HEK293 (cell line): ENCODE measurements at regions not wholly inside any gene's neighbourhood (a gene's known extent, or its start where the extent isn't known, plus 50 kb on each side); places are given as distances from the start of the nearest gene placed in this dataset.

Experiments used
- CTCF ChIA-PET: fragments of 350-600 bp; formaldehyde crosslinking; extraction: SDS; loops from one replicate; lab custom pipeline; 2021; ENCODE audit warnings: antibody characterized with exemption; lab: Yijun Ruan, JAX
- POLR2A ChIA-PET: fragments of 300-600 bp; formaldehyde crosslinking; extraction: SDS; loops from one replicate; lab custom pipeline; 2020; ENCODE audit warnings: antibody characterized with exemption, inconsistent platforms; lab: Yijun Ruan, JAX
- H3K27ac ChIP-seq: fragments of 200-500 bp; sonication (Bioruptor generic); 2 replicates; pipeline ENCODE4 v1.5.1; 2014; ENCODE audit warnings: low read depth, low read length, control low read depth, inconsistent platforms; ENCODE audit errors: extremely low read depth
- H3K36me3 ChIP-seq, 2 experiments: fragments of 200-500 bp in 1 of 2; sonication (Bioruptor generic) in 1 of 2; 1 replicate in 1 of 2; 2 replicates in 1 of 2; pipeline ENCODE4 v1.5.1; 2014 to 2017; ENCODE audit warnings: inconsistent platforms in 2 of 2, low read length in 2 of 2; ENCODE audit not compliant: control insufficient read depth in 2 of 2, insufficient read depth in 1 of 2
- H3K4me1 ChIP-seq: fragments of 200-500 bp; sonication (Bioruptor generic); 2 replicates; pipeline ENCODE4 v1.5.1; 2014; ENCODE audit warnings: mild to moderate bottlenecking, low read length, inconsistent platforms; ENCODE audit not compliant: control insufficient read depth, insufficient read depth
- H3K4me3 ChIP-seq: 2 replicates; pipeline ENCODE4 v1.5.1; 2011; ENCODE audit warnings: low read depth, mild to moderate bottlenecking, control low read depth, low read length, moderate library complexity
- H3K9me3 ChIP-seq: fragments of 200-500 bp; sonication (Bioruptor generic); 2 replicates; pipeline ENCODE4 v1.5.1; 2014; ENCODE audit warnings: low read depth, low read length, inconsistent platforms; ENCODE audit not compliant: control insufficient read depth, insufficient read depth
- EGR2 ChIP-seq: fragments of 450-650 bp; formaldehyde crosslinking; IDR thresholded peaks from 2 replicates; pipeline ENCODE4 v1.5.1; 2016; ENCODE audit warnings: low read depth, missing biosample characterization, missing genetic modification characterization
- GLI2 ChIP-seq: fragments of 450-650 bp; formaldehyde crosslinking; IDR thresholded peaks from 2 replicates; pipeline ENCODE4; 2017; ENCODE audit warnings: missing biosample characterization, missing genetic modification characterization, low read depth, borderline replicate concordance
- SCRT2 ChIP-seq: fragments of 450-650 bp; formaldehyde crosslinking; IDR thresholded peaks from 2 replicates; pipeline ENCODE4 v1.5.1; 2016; ENCODE audit warnings: missing biosample characterization, missing genetic modification characterization
- TCF7L2 ChIP-seq: IDR thresholded peaks from 2 replicates; pipeline ENCODE4 v1.6.1; 2011; ENCODE audit warnings: low read depth, mild to moderate bottlenecking, inconsistent platforms, low read length, moderate library complexity, borderline replicate concordance
- YY2 ChIP-seq: fragments of 450-650 bp; formaldehyde crosslinking; IDR thresholded peaks from 2 replicates; pipeline ENCODE4 v1.5.1; 2016; ENCODE audit warnings: missing biosample characterization, missing genetic modification characterization
- ZBTB7A ChIP-seq: fragments of 450-650 bp; formaldehyde crosslinking; IDR thresholded peaks from 2 replicates; pipeline ENCODE4 v1.5.1; 2016; ENCODE audit warnings: low read depth, missing biosample characterization, missing genetic modification characterization
- ZFHX2 ChIP-seq: fragments of 450-650 bp; formaldehyde crosslinking; conservative IDR thresholded peaks from 2 replicates; pipeline ENCODE4 v1.5.1; 2016; ENCODE audit warnings: missing biosample characterization, missing genetic modification characterization
- ZNF146 ChIP-seq: fragments of 450-650 bp; formaldehyde crosslinking; IDR thresholded peaks from 2 replicates; pipeline ENCODE4 v1.5.1; 2016; ENCODE audit warnings: missing biosample characterization, missing genetic modification characterization
- ZNF169 ChIP-seq: fragments of 450-650 bp; formaldehyde crosslinking; IDR thresholded peaks from 2 replicates; pipeline ENCODE4 v1.5.1; 2016; ENCODE audit warnings: missing biosample characterization, missing genetic modification characterization
- ZNF274 ChIP-seq, 2 experiments: fragments of 200-500 bp in 1 of 2; fragments of 450-650 bp in 1 of 2; sonication (Bioruptor generic) in 1 of 2; formaldehyde crosslinking in 1 of 2; IDR thresholded peaks; 2 replicates each; pipeline versions ENCODE4 v1.5.1 to v1.6.1; 2014 to 2016; ENCODE audit warnings: borderline replicate concordance in 1 of 2, inconsistent platforms in 1 of 2, low read length in 1 of 2, missing biosample characterization in 1 of 2, missing genetic modification characterization in 1 of 2
- ZNF335 ChIP-seq: fragments of 450-650 bp; formaldehyde crosslinking; conservative IDR thresholded peaks from 2 replicates; pipeline ENCODE4 v1.5.1; 2016; ENCODE audit warnings: missing biosample characterization, missing genetic modification characterization
- ZNF366 ChIP-seq: fragments of 450-650 bp; formaldehyde crosslinking; conservative IDR thresholded peaks from 2 replicates; pipeline ENCODE4 v1.5.1; 2016; ENCODE audit warnings: missing biosample characterization, missing genetic modification characterization
- ZNF510 ChIP-seq: fragments of 450-650 bp; formaldehyde crosslinking; IDR thresholded peaks from 2 replicates; pipeline ENCODE4 v1.5.1; 2018; ENCODE audit warnings: mild to moderate bottlenecking, missing genetic modification characterization, missing biosample characterization; ENCODE audit not compliant: insufficient replicate concordance
- ZNF544 ChIP-seq: fragments of 450-650 bp; formaldehyde crosslinking; IDR thresholded peaks from 2 replicates; pipeline ENCODE4 v1.5.0; 2017; ENCODE audit warnings: missing biosample characterization, missing genetic modification characterization
- ZNF561 ChIP-seq: fragments of 450-650 bp; IDR thresholded peaks from 2 replicates; pipeline ENCODE4 v1.5.1; 2018; ENCODE audit warnings: missing biosample characterization, missing genetic modification characterization, borderline replicate concordance
- ZNF585B ChIP-seq: fragments of 450-650 bp; formaldehyde crosslinking; IDR thresholded peaks from 2 replicates; pipeline ENCODE4 v1.5.1; 2016; ENCODE audit warnings: missing biosample characterization, missing genetic modification characterization
- ZNF776 ChIP-seq: fragments of 450-650 bp; formaldehyde crosslinking; IDR thresholded peaks from 2 replicates; pipeline ENCODE4 v1.5.0; 2017; ENCODE audit warnings: missing biosample characterization, missing genetic modification characterization, borderline replicate concordance
- ZSCAN23 ChIP-seq: fragments of 450-650 bp; formaldehyde crosslinking; IDR thresholded peaks from 2 replicates; pipeline ENCODE4 v1.5.1; 2016; ENCODE audit warnings: missing biosample characterization, missing genetic modification characterization
- TF ChIP-seq, protein P1 (sequence below): fragments of 450-650 bp; formaldehyde crosslinking; conservative IDR thresholded peaks from 2 replicates; pipeline ENCODE4 v1.5.1; 2016; ENCODE audit warnings: low read depth, missing biosample characterization, missing genetic modification characterization
- TF ChIP-seq, protein P2 (sequence below): fragments of 450-650 bp; formaldehyde crosslinking; IDR thresholded peaks from 2 replicates; pipeline ENCODE4 v1.5.1; 2016; ENCODE audit warnings: missing biosample characterization, missing genetic modification characterization
- TF ChIP-seq, protein P3 (sequence below): fragments of 450-650 bp; formaldehyde crosslinking; IDR thresholded peaks from 2 replicates; pipeline ENCODE4; 2016; ENCODE audit warnings: missing biosample characterization, missing genetic modification characterization
- TF ChIP-seq, protein P4 (sequence below): fragments of 450-650 bp; formaldehyde crosslinking; IDR thresholded peaks from 2 replicates; pipeline ENCODE4 v1.5.0; 2017; ENCODE audit warnings: missing biosample characterization, missing genetic modification characterization, borderline replicate concordance
- TF ChIP-seq, protein P5 (sequence below): fragments of 450-650 bp; formaldehyde crosslinking; IDR thresholded peaks from 2 replicates; pipeline ENCODE4 v1.5.1; 2017; ENCODE audit warnings: missing biosample characterization, mild to moderate bottlenecking, missing genetic modification characterization, moderate library complexity

DNA sequence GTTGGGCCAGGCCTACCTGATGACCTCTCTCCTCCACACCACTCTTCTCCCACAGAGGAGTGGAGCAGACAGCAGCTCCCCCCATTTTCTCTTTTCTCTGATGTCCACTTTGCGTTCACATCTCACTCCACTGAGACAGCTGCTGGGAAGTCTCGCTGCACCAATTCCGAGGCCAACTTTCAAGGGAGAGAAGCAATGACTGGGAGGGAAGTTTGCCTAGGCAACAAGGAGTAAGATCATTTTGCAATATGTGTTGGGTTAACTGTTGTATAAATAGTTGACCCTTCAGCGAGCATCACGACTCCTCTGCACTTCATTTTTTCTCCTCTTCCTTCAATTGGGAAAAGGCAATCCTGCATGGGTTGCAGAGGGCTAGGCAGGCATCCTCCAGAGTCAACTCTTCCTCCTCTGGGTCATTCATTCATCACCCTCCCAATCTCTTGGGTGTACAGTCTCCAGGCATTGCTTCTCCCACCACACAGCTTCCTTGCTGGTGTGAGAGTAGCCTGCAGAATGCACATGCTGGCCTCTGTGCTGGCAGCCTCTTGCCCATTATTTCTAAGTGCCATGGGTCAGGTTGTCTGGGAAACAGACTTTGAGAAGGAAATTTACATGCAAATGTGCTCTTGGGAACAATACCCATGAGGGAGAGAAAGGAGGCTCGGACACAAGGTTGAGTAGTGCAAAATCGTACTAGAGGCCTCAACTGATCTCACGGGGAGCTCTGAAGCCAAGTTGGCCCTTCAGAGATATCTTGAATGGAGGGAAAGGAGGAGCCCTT lies 75.8 kb upstream of the BCAR3 start:
- ChIA-PET CTCF (interaction anchor here (0.6 to 3.8 kb wide), 3 partner anchors 10 to 57 kb away, joined by 3 to 8 read pairs (median 6); no protein-coding TSS in a partner anchor), POLR2A (no interaction called here)
- H3K4me1 ChIP-seq = no peaks in the 10 kb centered on the region
- no peak overlapping the region for H3K4me3 ChIP-seq
- no peaks in the 10 kb centered on the region for H3K9me3 ChIP-seq
- no peak overlapping the region for H3K27ac ChIP-seq
- no peaks in the 10 kb centered on the region for H3K36me3 ChIP-seq
- TF ChIP-seq GLI2 (tag by site-specific recombination) (no peak), ZNF274 (IDR thresholded peaks at IDR 0.05; ENCODE audit: low read length) (no peak), ZNF274 (tag by site-specific recombination; IDR thresholded peaks at IDR 0.05; ENCODE audit: borderline replicate concordance) (no peak), ZFHX2 (tag by site-specific recombination) (no peak), ZNF366 (no peak), ZBTB7A (no peak), ZNF776 (tag by site-specific recombination) (no peak), EGR2 (tag by site-specific recombination) (no peak), ZNF544 (tag by site-specific recombination) (no peak), TCF7L2 (no peak), ZNF335 (tag by site-specific recombination) (no peak), ZNF169 (tag by site-specific recombination) (no peak), ZNF510 (tag by site-specific recombination) (no peak)
- TF ChIP-seq, protein P1, sequence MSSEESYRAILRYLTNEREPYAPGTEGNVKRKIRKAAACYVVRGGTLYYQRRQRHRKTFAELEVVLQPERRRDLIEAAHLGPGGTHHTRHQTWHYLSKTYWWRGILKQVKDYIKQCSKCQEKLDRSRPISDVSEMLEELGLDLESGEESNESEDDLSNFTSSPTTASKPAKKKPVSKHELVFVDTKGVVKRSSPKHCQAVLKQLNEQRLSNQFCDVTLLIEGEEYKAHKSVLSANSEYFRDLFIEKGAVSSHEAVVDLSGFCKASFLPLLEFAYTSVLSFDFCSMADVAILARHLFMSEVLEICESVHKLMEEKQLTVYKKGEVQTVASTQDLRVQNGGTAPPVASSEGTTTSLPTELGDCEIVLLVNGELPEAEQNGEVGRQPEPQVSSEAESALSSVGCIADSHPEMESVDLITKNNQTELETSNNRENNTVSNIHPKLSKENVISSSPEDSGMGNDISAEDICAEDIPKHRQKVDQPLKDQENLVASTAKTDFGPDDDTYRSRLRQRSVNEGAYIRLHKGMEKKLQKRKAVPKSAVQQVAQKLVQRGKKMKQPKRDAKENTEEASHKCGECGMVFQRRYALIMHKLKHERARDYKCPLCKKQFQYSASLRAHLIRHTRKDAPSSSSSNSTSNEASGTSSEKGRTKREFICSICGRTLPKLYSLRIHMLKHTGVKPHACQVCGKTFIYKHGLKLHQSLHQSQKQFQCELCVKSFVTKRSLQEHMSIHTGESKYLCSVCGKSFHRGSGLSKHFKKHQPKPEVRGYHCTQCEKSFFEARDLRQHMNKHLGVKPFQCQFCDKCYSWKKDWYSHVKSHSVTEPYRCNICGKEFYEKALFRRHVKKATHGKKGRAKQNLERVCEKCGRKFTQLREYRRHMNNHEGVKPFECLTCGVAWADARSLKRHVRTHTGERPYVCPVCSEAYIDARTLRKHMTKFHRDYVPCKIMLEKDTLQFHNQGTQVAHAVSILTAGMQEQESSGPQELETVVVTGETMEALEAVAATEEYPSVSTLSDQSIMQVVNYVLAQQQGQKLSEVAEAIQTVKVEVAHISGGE (tag by site-specific recombination) = no peak
- TF ChIP-seq, protein P2, sequence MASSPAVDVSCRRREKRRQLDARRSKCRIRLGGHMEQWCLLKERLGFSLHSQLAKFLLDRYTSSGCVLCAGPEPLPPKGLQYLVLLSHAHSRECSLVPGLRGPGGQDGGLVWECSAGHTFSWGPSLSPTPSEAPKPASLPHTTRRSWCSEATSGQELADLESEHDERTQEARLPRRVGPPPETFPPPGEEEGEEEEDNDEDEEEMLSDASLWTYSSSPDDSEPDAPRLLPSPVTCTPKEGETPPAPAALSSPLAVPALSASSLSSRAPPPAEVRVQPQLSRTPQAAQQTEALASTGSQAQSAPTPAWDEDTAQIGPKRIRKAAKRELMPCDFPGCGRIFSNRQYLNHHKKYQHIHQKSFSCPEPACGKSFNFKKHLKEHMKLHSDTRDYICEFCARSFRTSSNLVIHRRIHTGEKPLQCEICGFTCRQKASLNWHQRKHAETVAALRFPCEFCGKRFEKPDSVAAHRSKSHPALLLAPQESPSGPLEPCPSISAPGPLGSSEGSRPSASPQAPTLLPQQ = no peak

DNA sequence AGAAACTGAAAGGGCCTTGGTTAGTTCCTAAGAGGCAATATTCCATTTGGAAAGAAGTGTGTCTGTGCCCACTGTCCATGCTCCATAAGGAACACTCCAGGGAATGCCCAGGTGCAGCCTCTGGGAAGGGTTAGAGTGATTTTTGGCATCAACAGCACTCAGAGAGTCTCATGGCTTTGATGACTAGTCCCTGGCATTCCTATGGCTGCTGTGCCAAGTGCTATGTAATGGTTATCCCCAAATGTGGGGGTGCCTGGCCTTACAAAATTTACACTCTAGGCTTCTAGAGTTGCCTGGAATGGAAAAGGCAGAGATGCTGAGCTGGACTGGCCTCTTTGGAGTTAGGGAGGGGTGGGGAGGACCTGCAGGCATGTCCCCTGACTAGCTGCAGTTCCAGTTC lies 75.0 kb upstream of the BCAR3 start:
- H3K9me3 ChIP-seq = no peaks in the 10 kb centered on the region
- no peak overlapping the region for H3K4me3 ChIP-seq
- H3K36me3 ChIP-seq = no peaks in the 10 kb centered on the region
- CTCF ChIA-PET = interaction anchor here (0.6 to 3.8 kb wide), 2 partner anchors 11 to 57 kb away, joined by 6 to 8 read pairs; no protein-coding TSS in a partner anchor
- no peaks in the 10 kb centered on the region for H3K4me1 ChIP-seq
- no peak overlapping the region for H3K27ac ChIP-seq
- POLR2A ChIA-PET = no interaction called here
- TF ChIP-seq ZNF561 (no peak), ZNF585B (tag by site-specific recombination) (no peak), SCRT2 (no peak), YY2 (tag by site-specific recombination) (no peak), ZNF146 (tag by site-specific recombination) (no peak), ZSCAN23 (tag by site-specific recombination) (no peak)
- TF ChIP-seq, protein P3, sequence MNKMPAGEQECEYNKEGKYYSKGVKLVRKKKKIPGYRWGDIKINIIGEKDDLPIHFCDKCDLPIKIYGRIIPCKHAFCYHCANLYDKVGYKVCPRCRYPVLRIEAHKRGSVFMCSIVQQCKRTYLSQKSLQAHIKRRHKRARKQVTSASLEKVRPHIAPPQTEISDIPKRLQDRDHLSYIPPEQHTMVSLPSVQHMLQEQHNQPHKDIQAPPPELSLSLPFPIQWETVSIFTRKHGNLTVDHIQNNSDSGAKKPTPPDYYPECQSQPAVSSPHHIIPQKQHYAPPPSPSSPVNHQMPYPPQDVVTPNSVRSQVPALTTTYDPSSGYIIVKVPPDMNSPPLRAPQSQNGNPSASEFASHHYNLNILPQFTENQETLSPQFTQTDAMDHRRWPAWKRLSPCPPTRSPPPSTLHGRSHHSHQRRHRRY = no peak
- TF ChIP-seq, protein P4, sequence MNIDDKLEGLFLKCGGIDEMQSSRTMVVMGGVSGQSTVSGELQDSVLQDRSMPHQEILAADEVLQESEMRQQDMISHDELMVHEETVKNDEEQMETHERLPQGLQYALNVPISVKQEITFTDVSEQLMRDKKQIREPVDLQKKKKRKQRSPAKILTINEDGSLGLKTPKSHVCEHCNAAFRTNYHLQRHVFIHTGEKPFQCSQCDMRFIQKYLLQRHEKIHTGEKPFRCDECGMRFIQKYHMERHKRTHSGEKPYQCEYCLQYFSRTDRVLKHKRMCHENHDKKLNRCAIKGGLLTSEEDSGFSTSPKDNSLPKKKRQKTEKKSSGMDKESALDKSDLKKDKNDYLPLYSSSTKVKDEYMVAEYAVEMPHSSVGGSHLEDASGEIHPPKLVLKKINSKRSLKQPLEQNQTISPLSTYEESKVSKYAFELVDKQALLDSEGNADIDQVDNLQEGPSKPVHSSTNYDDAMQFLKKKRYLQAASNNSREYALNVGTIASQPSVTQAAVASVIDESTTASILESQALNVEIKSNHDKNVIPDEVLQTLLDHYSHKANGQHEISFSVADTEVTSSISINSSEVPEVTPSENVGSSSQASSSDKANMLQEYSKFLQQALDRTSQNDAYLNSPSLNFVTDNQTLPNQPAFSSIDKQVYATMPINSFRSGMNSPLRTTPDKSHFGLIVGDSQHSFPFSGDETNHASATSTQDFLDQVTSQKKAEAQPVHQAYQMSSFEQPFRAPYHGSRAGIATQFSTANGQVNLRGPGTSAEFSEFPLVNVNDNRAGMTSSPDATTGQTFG (tag by site-specific recombination) = no peak
- TF ChIP-seq, protein P5, sequence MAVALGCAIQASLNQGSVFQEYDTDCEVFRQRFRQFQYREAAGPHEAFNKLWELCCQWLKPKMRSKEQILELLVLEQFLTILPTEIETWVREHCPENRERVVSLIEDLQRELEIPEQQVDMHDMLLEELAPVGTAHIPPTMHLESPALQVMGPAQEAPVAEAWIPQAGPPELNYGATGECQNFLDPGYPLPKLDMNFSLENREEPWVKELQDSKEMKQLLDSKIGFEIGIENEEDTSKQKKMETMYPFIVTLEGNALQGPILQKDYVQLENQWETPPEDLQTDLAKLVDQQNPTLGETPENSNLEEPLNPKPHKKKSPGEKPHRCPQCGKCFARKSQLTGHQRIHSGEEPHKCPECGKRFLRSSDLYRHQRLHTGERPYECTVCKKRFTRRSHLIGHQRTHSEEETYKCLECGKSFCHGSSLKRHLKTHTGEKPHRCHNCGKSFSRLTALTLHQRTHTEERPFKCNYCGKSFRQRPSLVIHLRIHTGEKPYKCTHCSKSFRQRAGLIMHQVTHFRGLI (tag by site-specific recombination) = no peak
